Gastroesophageal sphincter (tissue), 3 donors: ENCODE measurements at regions not wholly inside any gene's neighbourhood (a gene's known extent, or its start where the extent isn't known, plus 50 kb on each side); places are given as distances from the start of the nearest gene placed in this dataset.

Experiments used
- CTCF ChIP-seq, 4 experiments: fragments of 200-600 bp in 2 of 4; fragments of 450-650 bp in 2 of 4; sonication (generic) in 1 of 4; IDR thresholded peaks; one replicate each; pipeline ENCODE4 v1.5.1; 2017 to 2019; ENCODE audit warnings: antibody characterized with exemption in 4 of 4, mild to moderate bottlenecking in 2 of 4, moderate library complexity in 2 of 4
- POLR2AphosphoS5 ChIP-seq: sonication (generic); formaldehyde crosslinking; IDR thresholded peaks from one replicate; pipeline ENCODE4 v1.6.1; 2017; ENCODE audit warnings: antibody characterized with exemption

DNA sequence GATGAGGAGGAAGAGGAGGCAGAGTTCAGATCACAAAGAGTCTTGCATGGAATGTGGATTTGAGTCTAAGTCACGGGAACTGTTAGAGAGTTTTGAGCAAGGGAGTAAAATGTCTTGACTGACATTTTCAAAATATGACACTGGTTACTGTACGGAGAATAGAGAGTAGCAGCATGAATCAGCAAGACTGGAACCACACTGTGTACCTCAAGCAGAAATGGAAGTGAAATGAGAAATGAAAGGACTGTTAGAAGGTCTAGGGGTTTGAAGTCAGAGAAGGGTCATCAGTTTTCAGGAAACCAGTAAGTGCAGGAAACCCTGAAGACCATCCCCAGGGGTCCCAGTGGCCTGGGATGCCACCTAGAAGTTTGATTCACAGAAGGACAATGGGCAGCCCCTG lies 236.3 kb downstream of the GALC start:
- TF ChIP-seq POLR2AphosphoS5 (no peak), CTCF (IDR thresholded peaks at IDR 0.05) (no peak)
